ENCODE measurements at regions not wholly inside any gene's neighbourhood (a gene's known extent, or its start where the extent isn't known, plus 50 kb on each side); places are given as distances from the start of the nearest gene placed in this dataset.

GRCh38 chr5:108536321-108536720, 154.4 kb upstream of the FBXL17 start:
- no peak for FAIRE-seq
- Histone ChIP-seq H3K27ac (ENCODE audit: control insufficient read depth, insufficient read depth) (no peak overlapping the region), H3K9ac (ENCODE audit: control insufficient read depth, insufficient read depth, low read length) (no peak overlapping the region), H3K27me3 (replicated peaks in 1 of 2; ENCODE audit: control insufficient read depth in 2 of 2, insufficient read depth in 2 of 2, low read length in 1 of 2) (no peaks in the 10 kb centered on the region; a peak in 1 of 4 replicates), H3K4me2 (ENCODE audit: control insufficient read depth, insufficient read depth) (no peak overlapping the region), H3K9me3 (replicated peaks; ENCODE audit: control insufficient read depth, insufficient read depth, low read length) (no peaks in the 10 kb centered on the region), H3K4me3 (no peak overlapping the region), H4K20me1 (ENCODE audit: control insufficient read depth, insufficient read depth) (no peaks in the 10 kb centered on the region; the same call in 1 of the 2 replicates), H3K79me2 (ENCODE audit: control insufficient read depth, insufficient read depth, low read length) (no peaks in the 10 kb centered on the region), H2AFZ (ENCODE audit: control insufficient read depth, low read depth, low read length) (no peak overlapping the region), H3K36me3 (ENCODE audit: control insufficient read depth in 2 of 2, insufficient read depth in 2 of 2, low read length in 1 of 2) (no peaks in the 10 kb centered on the region), H3K4me1 (ENCODE audit: control insufficient read depth, insufficient read depth, low read length) (no peaks in the 10 kb centered on the region)
- CTCF ChIA-PET, result interaction anchor here (1.2 kb wide), 1 partner anchor 13 kb away, joined by 4 read pairs; no protein-coding TSS in a partner anchor
- DNase-seq (ENCODE audit: low read depth, low spot score), result no peak
- RAD21 ChIA-PET (ENCODE audit: unreplicated experiment), result no interaction called here
- in situ Hi-C loops (cut with MboI) (no loop called here), intact Hi-C loops (cut with micrococcal nuclease; ENCODE audit: unreplicated experiment) (no loop called here)
- 88% methylated on average over 10 of the region's 10 CpGs for WGBS (ENCODE audit: insufficient coverage, insufficient replicate concordance, low lambda C conversion rate, missing lambda C conversion rate)
- POLR2A ChIA-PET, result no interaction called here
- SMC1A ChIA-PET (ENCODE audit: uncharacterized antibody, unreplicated experiment), result no interaction called here
- no TSS peak for BruUV-seq (replicated peaks)
- ATAC-seq, result no peak
- no peak for TF ChIP-seq E4F1 (IDR thresholded peaks at IDR 0.05; ENCODE audit: borderline replicate concordance, partially characterized antibody)
- TF ChIP-seq ZNF592 (IDR thresholded peaks at IDR 0.05), result no peak
- no peak for TF ChIP-seq PAX5 (IDR thresholded peaks at IDR 0.05; ENCODE audit: borderline replicate concordance, low read depth, low read length)
- TF ChIP-seq PRDM15 (CRISPR knock-in tag; IDR thresholded peaks at IDR 0.05), result no peak
- TF ChIP-seq ESRRA (IDR thresholded peaks at IDR 0.05; ENCODE audit: low read length), result no peak
- TF ChIP-seq EP300 (IDR thresholded peaks at IDR 0.05; ENCODE audit: borderline replicate concordance in 1 of 2, control insufficient read depth in 1 of 2, low read depth in 2 of 2, low read length in 2 of 2), result no peak
- no peak for TF ChIP-seq ZSCAN29 (IDR thresholded peaks at IDR 0.05)
- no peak for TF ChIP-seq NKRF (conservative IDR thresholded peaks at IDR 0.05)
- TF ChIP-seq GABPA (IDR thresholded peaks at IDR 0.05; ENCODE audit: low read depth), result no peak
- TF ChIP-seq TCF7 (IDR thresholded peaks at IDR 0.05; ENCODE audit: borderline replicate concordance), result no peak
- no peak for TF ChIP-seq CHD2 (IDR thresholded peaks at IDR 0.05; ENCODE audit: borderline replicate concordance, low read depth, low read length)
- TF ChIP-seq RFX5 (IDR thresholded peaks at IDR 0.05; ENCODE audit: low read depth, low read length), result no peak
- no peak for TF ChIP-seq HCFC1 (IDR thresholded peaks at IDR 0.05; ENCODE audit: low read length)

All from GM12878 (cell line).